Fibroblast of mammary gland (primary cell): ENCODE measurements at regions not wholly inside any gene's neighbourhood (a gene's known extent, or its start where the extent isn't known, plus 50 kb on each side); places are given as distances from the start of the nearest gene placed in this dataset.

Experiments used
- DNase-seq: peaks from one replicate; pipeline ENCODE4 v3.0.0-alpha.2; 2010; ENCODE audit warnings: low read depth
- H3K4me3 ChIP-seq: 2 replicates; pipeline ENCODE4 v1.5.1; 2011; ENCODE audit warnings: low read depth, mild to moderate bottlenecking, low read length, moderate library complexity; ENCODE audit not compliant: control insufficient read depth
- CTCF ChIP-seq: conservative IDR thresholded peaks from 2 replicates; pipeline ENCODE4 v1.5.1; 2011; ENCODE audit warnings: low read depth, low read length, inconsistent platforms; ENCODE audit not compliant: control insufficient read depth, insufficient read depth

- no peak for TF ChIP-seq CTCF
- no peak for DNase-seq
- no peak overlapping the region for H3K4me3 ChIP-seq
These were observed 248.8 kb downstream of the IRS2 start for GRCh38 chr13:109537584-109537983.

- no peak for DNase-seq
- no peak for TF ChIP-seq CTCF
- H3K4me3 ChIP-seq: no peak overlapping the region
These were observed 253.0 kb downstream of the IRS2 start for GRCh38 chr13:109533350-109533749.

GRCh38 chr13:109529964-109530363 lies 256.4 kb downstream of the IRS2 start:
- DNase-seq: no peak
- H3K4me3 ChIP-seq: no peak overlapping the region
- TF ChIP-seq CTCF: no peak

GRCh38 chr13:109521719-109522118 lies 264.7 kb downstream of the IRS2 start:
- no peak overlapping the region for H3K4me3 ChIP-seq
- DNase-seq: no peak
- TF ChIP-seq CTCF: no peak

- no peak for TF ChIP-seq CTCF
- H3K4me3 ChIP-seq: no peak overlapping the region
- DNase-seq: peak; percentile 26
These were observed 268.9 kb downstream of the IRS2 start for GRCh38 chr13:109517517-109517916.

- no peak for TF ChIP-seq CTCF
These were observed 270.2 kb downstream of the IRS2 start for GRCh38 chr13:109516186-109516585.

GRCh38 chr13:109510013-109510412 lies 276.4 kb downstream of the IRS2 start:
- no peak for TF ChIP-seq CTCF
- no peak overlapping the region for H3K4me3 ChIP-seq
- no peak for DNase-seq

More at GRCh38 chr13:109516186-109516585, 270.2 kb downstream of the IRS2 start:
- H3K4me3 ChIP-seq: no peak overlapping the region
- no peak for DNase-seq
